HG03095 (cell line): ENCODE measurements at regions not wholly inside any gene's neighbourhood (a gene's known extent, or its start where the extent isn't known, plus 50 kb on each side); places are given as distances from the start of the nearest gene placed in this dataset.

ENCODE experiments used
- ATAC-seq: cut with Tn5 transposase; IDR thresholded peaks from one replicate; pipeline ENCODE4 v1.9.1; 2021; ENCODE audit warnings: moderate library complexity; ENCODE audit not compliant: unreplicated experiment

DNA sequence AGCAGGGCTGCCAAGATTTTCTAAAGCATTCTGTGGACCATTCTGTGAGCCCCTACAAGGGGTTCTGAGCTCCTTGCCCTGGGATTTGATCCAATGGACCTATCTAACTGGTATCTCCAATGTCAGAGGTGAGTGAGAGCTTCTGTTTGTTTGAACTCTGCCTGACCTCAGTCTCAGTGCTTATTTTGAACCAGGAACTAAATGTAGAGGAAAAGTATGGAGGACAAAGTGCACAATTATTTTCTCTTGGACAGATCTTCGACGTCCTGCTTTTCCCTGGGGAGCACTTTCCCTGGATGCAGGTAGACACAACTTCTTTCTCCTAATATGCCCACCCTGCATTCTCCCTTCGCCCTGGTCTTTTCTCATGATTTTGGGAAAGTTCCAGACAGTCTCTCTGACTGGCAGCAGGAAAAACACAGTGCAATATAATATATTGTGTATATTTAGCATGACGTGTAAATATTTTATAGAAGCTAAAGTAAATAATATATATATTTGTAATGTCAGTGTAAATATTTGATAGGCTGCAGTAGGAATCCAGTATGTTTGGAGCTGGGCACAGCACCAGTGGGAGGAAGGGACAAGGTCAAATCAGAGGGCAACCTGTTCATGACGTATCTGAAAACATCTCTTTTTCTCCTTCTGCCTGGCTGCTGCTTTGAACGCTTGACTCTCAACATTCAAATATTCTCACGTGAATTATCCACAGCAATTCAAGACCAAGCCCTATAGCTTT lies 184.0 kb upstream of the LYZL1 start:
- ATAC-seq, result no peak

DNA sequence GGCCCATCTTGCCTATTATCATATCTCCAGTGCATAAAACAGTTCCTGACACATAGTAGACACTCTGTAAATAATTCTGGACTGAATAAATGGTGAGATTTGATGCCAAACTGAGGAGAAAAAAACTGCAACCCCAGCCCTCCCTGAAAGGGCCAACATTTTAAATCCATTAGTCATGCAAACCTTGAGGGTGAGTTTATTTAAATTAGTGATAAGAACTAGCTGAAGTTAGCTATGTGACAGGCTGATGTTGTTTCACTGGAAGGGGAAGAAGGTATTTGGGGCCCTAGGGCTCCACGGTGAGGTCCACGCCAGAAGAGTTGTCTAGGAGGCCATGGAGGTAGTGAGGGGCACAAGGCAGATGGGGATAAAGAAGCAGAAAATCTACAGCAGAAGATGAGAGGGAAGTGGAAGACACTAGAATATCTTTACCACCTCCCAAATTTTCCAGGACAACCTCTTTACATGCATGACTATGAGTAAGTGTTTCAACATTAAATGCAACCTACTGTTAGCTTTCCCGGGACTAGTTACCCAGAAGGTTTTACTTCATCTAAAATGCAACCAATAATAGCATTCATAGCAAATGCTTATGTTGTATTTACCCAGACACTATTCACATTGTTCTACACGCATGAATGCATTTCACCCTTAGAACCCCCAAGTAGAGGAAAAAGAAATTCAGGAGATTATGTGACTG lies 183.2 kb upstream of the LYZL1 start:
- ATAC-seq, result no peak

DNA sequence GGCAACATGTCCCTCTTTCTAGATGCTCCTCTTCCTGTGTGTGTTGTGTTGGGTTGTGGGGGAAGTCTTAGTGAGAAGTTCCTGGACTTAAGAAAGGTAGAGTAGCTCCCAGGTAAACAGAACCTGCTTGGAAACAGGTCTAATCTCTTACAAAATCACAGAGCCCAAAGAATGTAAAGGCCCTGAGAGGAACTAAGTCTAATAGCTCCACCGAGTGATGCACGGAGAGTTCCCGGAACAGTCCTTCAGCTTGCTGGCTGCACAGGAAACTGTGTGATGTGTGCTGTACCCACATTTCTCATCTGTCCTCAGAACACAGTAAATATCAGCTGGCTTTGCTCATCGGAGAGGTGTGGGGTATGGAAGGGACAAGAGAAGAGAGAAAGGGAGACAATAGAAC lies 182.6 kb upstream of the LYZL1 start:
- ATAC-seq, result no peak

DNA sequence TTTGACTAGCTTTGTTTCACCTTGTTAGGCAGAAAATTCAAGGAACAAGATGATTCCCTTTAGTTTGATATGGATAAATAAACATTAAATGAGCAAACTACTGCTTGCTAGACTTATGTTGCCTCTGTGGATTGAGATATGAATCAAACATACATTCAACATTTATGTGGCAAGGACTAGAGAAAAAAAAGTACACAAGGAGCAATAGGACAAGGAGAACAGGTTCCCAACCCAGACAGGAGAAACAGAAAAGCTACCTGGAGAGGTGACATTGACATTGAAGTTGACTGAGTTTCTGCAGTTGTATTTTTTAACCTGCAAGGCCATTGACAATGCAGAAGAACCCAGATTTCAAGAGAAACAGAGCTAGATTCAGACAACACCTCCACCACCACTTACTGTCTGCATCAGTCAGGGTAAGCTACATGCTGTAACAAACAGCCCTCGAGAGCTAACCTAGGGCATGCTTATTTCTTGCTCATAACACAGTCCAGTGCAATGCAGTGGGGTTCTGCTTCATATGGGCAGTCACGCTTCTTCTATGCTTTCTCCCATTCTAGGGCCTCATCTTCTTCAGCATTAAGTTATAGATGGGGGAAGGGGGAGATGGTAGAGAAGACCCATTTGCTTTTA lies 180.9 kb upstream of the LYZL1 start:
- no peak for ATAC-seq

DNA sequence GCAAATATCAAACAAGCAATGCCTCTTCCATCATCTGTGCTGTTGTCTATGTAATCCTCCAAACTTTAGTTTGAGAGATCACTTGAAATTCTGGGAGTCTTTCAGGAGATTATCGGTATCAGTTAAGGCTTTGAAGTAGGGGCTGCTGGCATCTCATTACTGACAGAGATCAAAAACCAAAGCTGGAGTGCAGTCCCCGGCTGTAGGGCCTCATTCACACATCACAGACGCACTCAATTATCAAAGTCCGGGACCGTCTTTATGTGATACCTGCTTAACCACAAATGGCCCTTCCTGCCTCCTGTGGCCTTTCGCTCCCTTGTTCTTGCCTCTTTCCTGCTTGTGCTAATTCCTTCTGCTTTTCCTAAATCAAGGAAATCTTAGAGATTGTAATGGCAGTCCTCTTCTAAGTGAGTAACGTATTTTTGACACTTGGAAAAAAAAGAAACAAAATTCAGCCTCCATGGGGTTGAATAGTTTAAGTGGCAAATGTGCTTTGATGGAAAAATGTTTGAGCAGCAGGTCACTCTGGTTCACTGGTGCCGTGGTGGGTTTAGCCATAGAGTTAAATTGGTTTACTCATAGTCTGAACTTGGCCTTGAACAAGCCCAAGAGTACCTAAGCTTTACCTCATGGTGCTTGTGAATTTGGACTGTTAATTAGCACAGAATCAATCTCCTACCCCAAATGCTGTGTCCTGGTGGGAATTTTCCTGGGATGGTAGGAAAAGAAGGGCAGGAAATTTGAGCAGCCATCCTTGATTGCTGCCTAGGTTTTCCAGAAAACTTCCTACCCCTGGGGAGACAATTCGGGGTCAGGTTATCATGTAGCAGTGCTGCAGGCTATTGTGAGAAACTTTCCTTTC lies 178.9 kb upstream of the LYZL1 start:
- no peak for ATAC-seq

DNA sequence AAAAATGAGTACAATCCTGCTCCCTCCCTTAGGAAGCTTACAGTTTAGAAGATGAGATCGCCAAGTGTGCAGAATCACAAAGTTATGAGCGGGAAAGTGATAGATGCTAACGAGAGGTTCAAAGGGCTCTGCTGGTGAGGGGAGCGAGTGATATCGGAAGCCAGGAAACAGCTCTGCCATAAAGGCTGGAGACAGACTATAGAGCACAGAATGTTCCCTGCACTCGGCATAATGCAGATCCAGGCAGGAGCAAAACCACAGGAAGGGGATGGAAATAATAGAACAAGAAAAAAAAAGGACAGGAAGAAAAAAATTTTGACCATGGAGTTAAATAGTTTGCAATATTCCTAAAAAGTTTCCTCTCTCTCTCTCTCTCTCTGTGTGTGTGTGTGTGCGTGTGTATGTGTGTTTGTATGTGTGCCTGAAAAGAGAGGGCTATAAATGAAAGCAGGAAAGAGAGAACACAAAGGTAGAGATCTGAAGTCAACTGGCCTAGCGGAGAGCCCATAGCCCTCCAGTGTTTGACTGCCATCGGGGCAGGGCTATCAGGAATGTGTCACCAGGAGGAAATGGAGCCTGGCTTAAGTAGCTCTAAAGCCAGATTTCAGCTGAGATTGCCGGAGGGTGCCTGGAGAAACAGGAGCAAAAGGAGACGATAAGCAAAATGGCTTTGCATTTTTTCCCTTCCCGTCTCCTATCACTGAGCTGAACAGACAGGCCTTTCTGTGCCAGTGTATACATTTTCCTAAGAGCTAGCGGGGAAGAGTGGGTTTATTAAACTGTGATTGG lies 175.8 kb upstream of the LYZL1 start:
- ATAC-seq, result no peak

DNA sequence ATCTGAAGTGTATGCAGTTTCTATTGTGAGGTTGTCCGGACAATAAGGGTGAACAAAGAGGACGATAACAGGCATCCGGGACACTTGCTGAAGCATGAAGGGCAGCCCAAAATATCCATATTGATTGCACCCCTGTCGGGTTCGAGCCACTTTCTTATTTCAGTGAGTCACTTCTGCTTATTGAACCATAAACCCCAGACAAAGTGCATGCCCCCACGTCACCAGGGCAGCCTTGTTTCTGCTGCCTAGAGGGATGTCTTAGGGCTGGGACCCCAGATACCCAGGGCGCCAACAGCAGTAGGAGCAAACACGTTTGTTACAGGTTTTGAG lies 175.3 kb upstream of the LYZL1 start:
- ATAC-seq, result no peak

DNA sequence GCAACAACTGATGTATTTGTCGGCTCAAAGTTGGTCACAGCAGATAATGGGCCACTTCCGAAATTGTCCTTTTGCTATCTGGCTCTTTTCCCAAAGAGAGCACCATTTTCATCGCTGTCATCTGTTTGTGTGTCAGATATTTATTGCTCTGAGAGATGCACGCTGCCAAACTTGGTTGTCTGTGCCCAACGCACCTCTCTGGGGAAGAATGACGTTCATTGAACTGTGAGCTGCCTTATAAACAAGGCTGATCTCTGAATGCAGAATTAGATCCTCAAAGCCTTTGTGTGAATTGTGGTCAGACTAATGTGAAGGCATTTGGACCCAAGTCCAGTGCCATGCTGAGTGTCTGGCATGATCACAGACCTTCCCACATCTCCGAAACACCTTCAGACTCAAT lies 174.7 kb upstream of the LYZL1 start:
- ATAC-seq, result no peak

DNA sequence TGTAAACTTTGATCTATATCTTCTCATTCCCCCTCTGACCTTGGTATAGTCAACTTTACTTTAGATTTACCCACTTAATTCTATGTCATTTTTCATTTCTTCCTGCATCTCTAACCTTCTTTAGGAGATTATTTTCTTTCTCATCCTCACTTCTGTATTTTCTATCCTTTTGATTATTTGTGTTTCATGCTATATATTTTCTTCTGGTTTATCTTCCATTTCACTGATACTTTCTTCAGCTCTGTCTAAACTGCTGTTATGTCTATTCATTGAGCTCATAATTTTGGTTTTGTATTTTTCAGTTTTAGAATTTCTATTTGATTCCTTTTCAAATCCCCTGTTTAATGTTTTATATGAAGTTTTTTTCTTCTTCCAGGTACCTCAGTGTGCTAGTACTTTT lies 171.1 kb upstream of the LYZL1 start:
- no peak for ATAC-seq

DNA sequence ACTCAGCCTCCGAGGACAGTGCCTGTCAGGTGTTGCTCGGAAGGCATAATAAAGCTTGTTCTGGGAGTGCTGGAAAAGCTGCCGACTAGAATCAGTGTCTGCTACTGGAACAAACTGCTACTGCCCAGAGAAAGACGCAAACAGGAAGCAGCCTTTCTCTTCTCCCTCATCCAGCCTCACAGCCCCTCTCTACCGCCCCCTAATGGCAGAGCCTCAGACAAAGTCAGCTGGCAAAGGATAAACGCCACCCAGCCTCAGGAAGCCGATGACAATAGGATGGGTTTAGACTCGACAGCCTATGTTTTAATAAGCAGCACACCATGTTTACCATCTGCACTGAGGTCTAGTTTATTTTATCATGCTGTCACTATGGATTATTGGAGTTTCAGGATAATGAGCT lies 169.5 kb upstream of the LYZL1 start:
- no peak for ATAC-seq

DNA sequence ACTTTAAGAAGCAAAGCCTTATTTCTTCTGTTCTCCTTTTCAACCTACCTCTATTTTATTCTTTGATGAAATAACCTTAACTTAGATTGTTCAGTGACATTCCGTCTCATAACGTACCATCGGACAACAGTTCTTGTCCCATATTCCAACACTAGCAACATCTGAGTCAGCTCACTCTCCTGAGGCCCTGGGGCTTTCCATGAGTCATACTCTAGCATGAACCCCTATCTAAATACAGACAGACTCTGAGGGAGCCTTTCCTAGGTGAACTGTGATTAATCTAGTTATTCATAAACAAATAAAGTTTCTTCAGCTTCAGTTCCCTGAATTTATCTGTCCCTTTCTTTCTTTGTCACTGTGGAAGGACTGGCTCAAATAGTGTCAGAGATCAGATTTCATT lies 168.7 kb upstream of the LYZL1 start:
- ATAC-seq, result no peak

DNA sequence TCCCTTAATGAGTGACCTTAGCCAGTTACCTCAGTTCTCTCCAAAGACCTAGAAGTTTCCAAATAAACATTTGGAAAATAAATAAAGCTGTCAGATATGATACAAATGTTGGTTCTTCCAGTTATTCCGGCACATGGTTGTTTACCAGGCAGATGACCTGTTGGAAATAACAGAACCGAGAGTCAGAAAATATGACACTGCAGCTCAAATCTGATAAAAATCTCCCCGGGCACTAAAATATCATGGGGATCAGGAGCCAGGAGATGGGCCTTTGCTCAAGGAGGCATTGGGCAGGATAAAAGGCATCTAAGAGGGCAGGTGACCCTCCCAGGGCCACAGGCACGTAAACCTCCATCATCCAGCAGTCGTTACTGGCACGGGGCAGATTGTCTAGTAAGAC lies 164.0 kb upstream of the LYZL1 start:
- no peak for ATAC-seq

DNA sequence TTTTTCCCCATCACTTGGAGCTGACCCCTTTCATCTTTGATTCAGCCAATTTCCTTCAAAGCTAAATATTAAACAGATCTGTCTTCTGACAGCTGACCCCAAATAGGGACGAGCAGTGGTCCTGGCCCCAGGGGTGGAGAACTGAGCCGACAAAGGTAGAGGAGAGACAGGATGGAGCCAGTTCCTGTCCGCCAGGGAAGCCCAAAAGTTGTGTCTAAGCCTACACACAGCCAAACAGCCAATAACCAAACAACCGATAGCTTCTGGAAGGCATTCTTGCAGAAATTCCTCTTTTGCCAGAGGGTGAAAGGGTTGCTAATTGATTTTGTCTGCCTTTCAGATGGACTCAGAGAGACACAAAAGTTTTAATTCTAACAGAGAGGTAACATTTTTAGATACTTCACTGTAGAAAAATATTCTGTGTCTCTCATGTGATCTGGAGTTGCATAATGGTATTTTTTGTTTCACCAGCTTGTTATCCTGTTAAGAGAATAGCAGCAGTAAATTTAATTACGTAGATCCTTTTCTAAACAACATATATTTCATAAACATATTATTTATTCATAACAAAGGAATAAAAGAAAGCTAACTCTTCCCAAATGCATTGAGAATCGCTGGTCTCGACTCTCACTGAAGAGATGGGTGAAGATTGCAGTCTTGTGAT lies 161.7 kb upstream of the LYZL1 start:
- ATAC-seq, result no peak

DNA sequence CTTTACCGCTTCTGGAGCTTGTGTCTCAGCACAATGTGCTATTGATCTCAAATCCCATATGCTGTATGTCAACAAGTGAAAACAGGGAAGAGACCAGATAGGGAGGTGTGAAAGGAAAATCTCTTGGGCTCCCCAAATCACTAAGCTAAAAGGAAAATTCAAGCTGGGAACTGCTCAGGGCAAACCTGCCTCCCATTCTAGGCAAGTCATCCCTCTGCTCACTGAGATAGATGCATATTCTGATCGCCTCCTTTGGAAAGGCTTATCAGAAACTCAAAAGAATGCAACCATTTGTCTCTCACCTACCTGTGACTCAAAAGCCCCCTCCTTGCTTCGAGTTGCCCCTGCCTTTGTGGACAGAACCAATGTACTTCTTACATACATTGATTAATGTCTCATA lies 161.1 kb upstream of the LYZL1 start:
- ATAC-seq, result no peak

DNA sequence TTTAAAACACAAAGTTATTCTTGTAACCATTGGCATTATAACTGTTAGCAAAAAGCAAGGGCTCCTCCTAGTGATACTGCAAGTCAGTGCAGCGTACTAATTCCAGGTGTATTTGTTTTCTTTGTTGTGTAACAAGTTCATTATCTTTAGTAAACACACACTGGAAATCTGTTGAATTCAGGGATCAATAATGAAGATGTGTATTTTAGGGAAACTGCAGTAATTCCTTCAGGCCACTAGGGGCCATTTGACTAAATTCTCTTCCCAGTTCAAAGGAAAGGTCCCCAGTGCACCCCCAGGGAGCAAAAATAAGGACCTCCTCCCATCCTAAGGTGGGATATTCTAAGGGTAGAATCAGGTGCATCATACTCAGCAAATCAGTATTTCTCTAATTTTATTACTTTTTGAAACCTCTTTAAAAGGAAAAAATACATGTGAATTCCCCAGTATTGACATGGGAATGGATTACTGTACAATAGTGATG lies 158.6 kb upstream of the LYZL1 start:
- ATAC-seq, result no peak

DNA sequence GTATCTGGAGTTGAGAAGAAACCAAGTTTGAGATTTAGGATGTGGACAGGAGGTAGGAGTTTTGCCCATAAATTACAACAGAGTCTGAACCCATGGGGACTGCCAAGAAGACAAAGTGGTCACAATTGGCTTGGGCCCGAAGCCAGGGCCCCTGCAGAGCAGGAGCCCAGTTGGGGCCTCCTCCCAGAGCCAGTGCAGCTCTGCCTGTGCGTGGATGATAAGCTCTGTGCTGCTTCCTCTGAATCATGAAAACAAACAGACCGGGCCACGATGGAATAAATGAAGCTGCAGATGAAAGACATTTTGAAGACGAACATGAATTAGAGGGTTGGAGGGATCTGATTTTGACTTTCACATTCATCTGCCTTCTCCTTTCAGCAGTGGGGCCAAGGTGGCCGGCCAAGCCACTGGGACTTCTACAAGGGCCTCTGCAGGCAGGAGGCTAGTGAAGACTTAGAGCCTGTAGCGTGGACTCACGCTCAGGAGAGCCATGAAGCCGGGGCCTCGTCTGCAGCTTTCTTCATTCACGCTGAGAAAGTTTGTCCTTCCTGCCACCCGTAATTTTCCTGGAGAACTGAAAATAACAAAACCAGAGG lies 156.8 kb upstream of the LYZL1 start:
- no peak for ATAC-seq

DNA sequence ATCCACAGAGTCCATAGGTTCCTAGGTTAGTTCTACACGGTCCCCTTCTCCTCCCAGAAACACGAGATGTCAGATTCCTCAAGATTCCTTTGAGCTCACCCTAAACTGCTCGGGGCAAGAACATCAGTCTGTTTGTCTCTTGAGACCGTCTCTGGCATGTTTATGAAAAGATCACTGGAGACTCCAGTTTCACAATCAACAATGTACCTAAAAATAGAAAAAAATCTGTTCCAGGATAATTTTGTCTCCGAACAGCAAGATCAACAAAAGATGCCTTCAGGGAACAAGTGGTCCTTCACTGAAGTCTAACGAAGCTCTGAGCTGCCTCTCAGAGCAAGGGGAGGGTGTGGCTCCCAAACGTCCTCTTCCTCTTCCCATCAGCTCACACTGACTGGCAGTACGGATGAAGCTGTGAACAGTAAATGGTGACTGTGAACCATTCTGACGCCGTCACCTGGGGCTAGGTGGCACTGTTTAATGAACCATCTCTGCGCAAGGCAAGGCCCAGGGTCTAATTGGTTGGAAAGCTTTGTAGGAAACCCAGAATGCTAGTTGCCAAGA lies 156.2 kb upstream of the LYZL1 start:
- ATAC-seq, result no peak

DNA sequence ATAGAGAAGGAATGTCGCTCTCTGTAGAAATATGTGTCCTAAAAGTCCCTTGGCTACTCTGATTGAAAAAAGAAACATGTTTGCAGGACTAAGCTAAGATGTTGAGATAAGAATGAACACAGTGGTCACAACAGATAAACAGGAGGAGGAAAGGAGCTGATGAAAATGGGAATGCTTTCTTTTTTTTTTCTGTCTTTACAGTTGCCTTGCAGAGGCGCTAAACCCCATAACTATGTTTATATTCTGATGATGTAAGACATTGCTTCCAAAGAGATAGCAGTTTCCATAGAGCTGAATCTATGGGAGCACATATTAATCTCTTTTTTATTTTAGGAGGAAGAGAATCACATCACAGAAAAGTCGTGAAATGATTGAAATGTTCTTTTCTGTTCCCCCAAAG lies 153.5 kb upstream of the LYZL1 start:
- no peak for ATAC-seq

DNA sequence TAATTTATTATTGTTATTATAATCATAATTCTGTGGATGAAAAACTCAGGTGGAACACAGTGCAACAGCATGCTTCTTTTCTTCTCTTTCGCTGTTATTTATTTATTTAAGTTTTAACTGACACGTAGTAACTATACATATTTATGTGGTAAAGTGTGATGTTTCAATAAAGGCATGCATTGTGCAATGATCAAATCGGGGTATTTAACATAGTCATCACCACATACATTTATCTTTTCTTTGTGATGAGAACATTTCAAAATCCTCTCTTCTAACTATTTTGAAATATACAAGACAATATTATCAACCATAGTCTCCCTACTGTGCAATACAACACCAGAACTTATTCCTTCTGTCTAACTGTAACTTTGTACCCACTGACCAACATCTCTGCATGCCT lies 152.5 kb upstream of the LYZL1 start:
- no peak for ATAC-seq
